Spleen (tissue), 7 donors: ENCODE measurements at regions not wholly inside any gene's neighbourhood (a gene's known extent, or its start where the extent isn't known, plus 50 kb on each side); places are given as distances from the start of the nearest gene placed in this dataset.

Experiments used
- POLR2A ChIP-seq, 3 donors: fragments of 450-650 bp; IDR thresholded peaks; one replicate each; pipeline ENCODE4 v1.5.1; 2017; ENCODE audit warnings: antibody characterized with exemption in 3 of 3, mild to moderate bottlenecking in 1 of 3
- POLR2AphosphoS5 ChIP-seq, 3 donors: sonication (generic); formaldehyde crosslinking; IDR thresholded peaks; one replicate each; pipeline ENCODE4 v1.5.1; 2017; ENCODE audit warnings: antibody characterized with exemption in 3 of 3
- TF ChIP-seq, protein P1 (sequence below), 11 experiments: fragments of 200-600 bp in 7 of 11; fragments of 450-650 bp in 4 of 11; sonication (generic) in 4 of 11; IDR thresholded peaks in 8 of 11; conservative IDR thresholded peaks in 3 of 11; 1 replicate in 7 of 11; 2 replicates in 4 of 11; pipeline versions ENCODE4 v1.4.0 to v1.8.0; 2016 to 2021; ENCODE audit warnings: antibody characterized with exemption in 11 of 11, inconsistent platforms in 4 of 11, mild to moderate bottlenecking in 1 of 11
- donor health status: DM: no; HTN: no; CAD: no; lungs with moderate emphysema.
- donor health status: DM: no; HTN: no; CAD: no.
- donor health status: DM: no; HTN: no; CAD: no.

DNA sequence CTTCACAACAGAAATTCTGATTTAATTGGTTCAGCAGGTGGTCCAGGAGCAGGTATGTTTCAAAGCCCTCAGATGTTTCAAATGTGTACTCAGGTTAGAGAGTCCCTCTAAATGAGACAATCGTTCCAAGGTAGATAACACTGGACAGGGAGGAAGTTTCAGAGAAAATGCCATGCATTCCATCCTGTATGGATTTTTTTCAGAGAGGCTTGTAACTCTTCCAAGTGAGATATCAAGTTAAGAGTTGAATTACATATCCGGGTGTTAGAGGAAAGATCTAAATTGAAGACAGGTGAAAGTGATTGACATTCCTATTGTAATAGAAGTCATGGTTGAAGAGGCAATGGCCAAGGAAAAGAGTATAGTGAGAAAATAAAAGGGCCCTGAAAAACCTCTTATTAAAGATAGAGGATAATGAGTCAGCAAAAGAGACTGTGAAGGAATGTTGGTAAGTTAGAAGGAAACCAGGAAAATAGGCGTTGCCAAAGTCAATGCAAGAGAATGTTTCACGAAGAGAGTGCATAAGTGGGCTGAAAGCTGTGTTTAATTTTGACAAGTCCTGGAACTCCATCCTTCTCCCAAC, 105.8 kb downstream of the BMP4 start:
- TF ChIP-seq, protein P1, sequence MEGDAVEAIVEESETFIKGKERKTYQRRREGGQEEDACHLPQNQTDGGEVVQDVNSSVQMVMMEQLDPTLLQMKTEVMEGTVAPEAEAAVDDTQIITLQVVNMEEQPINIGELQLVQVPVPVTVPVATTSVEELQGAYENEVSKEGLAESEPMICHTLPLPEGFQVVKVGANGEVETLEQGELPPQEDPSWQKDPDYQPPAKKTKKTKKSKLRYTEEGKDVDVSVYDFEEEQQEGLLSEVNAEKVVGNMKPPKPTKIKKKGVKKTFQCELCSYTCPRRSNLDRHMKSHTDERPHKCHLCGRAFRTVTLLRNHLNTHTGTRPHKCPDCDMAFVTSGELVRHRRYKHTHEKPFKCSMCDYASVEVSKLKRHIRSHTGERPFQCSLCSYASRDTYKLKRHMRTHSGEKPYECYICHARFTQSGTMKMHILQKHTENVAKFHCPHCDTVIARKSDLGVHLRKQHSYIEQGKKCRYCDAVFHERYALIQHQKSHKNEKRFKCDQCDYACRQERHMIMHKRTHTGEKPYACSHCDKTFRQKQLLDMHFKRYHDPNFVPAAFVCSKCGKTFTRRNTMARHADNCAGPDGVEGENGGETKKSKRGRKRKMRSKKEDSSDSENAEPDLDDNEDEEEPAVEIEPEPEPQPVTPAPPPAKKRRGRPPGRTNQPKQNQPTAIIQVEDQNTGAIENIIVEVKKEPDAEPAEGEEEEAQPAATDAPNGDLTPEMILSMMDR (IDR thresholded peaks at IDR 0.05 in 8 of 11, conservative IDR thresholded peaks at IDR 0.05 in 3 of 11): no peak
- TF ChIP-seq POLR2AphosphoS5 (IDR thresholded peaks at IDR 0.05) (no peak), POLR2A (IDR thresholded peaks at IDR 0.05) (no peak)
